ENCODE measurements at regions not wholly inside any gene's neighbourhood (a gene's known extent, or its start where the extent isn't known, plus 50 kb on each side); places are given as distances from the start of the nearest gene placed in this dataset.

GRCh38 chr9:81351166-81351565 is 338.2 kb downstream of the TLE1 start:
- no peaks in the 10 kb centered on the region for H3K4me1 ChIP-seq
- no peak overlapping the region for H3K4me3 ChIP-seq
- no peaks in the 10 kb centered on the region for H3K36me3 ChIP-seq
- DNase-seq (ENCODE audit: extremely low spot score in 2 of 2): no peak
- intact Hi-C loops (cut with DNase I): no loop called here
- TF ChIP-seq, protein P1, sequence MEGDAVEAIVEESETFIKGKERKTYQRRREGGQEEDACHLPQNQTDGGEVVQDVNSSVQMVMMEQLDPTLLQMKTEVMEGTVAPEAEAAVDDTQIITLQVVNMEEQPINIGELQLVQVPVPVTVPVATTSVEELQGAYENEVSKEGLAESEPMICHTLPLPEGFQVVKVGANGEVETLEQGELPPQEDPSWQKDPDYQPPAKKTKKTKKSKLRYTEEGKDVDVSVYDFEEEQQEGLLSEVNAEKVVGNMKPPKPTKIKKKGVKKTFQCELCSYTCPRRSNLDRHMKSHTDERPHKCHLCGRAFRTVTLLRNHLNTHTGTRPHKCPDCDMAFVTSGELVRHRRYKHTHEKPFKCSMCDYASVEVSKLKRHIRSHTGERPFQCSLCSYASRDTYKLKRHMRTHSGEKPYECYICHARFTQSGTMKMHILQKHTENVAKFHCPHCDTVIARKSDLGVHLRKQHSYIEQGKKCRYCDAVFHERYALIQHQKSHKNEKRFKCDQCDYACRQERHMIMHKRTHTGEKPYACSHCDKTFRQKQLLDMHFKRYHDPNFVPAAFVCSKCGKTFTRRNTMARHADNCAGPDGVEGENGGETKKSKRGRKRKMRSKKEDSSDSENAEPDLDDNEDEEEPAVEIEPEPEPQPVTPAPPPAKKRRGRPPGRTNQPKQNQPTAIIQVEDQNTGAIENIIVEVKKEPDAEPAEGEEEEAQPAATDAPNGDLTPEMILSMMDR (IDR thresholded peaks at IDR 0.05): no peak
- no peak overlapping the region for H3K27ac ChIP-seq
- no peaks in the 10 kb centered on the region for H3K27me3 ChIP-seq
- H3K9me3 ChIP-seq: no peaks in the 10 kb centered on the region

DNA sequence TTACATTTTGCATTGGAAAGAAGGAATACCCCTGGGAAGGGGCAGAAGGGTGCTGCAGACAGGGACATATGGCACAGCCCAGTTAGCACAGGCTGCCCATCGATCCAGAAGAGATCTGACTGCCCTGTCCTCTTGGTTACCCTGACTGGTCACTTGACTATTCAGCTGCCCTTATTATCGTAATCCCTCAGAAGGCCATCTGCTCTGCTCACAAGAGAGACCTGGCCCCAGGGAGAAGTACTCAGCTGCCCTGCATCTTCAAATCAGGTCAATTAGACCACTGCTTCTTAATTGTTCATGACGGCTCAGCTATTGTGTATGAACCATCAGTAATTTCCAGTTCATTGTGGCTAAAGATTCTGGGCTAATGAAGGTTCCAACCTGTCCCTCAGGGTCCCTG is 345.0 kb downstream of the TLE1 start:
- no peaks in the 10 kb centered on the region for H3K36me3 ChIP-seq
- TF ChIP-seq, protein P1 (IDR thresholded peaks at IDR 0.05): no peak
- TF ChIP-seq POLR2AphosphoS5 (IDR thresholded peaks at IDR 0.05; ENCODE audit: insufficient read depth in 1 of 2, low read depth in 1 of 2) (no peak), POLR2A (IDR thresholded peaks at IDR 0.05) (no peak)
- H3K9me3 ChIP-seq: no peaks in the 10 kb centered on the region
- no peak overlapping the region for H3K27ac ChIP-seq
- intact Hi-C loops (cut with DNase I): no loop called here
- H3K27me3 ChIP-seq: no peaks in the 10 kb centered on the region
- DNase-seq (ENCODE audit: extremely low spot score in 2 of 2): no peak
- no peak overlapping the region for H3K4me3 ChIP-seq
- H3K4me1 ChIP-seq: no peaks in the 10 kb centered on the region

DNA sequence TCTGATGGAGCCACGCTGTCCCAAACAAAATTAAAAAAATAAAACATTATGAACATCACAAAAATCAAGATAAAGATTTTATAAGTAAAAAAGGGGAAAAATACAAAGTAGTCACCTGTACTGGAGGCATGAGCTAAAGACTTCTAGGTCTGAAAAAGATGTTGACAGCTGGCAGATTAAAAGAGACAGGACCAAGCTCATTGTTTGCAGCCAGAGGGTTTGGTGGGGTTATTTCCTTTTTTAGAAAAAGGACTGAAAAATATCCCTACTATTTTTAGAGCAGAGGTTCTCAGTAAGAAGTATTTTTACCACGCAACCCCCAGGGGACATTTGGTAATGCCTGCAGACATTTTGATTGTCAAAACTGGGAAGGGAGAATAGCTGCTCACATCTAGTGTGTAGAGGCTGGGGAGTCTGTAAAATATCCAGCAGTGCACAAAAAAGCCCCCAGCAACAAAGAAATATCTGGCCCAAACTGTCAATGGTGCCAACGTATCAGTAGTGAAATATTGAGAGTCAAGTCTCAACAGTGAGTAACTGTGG is 353.4 kb downstream of the TLE1 start:
- TF ChIP-seq POLR2AphosphoS5 (IDR thresholded peaks at IDR 0.05; ENCODE audit: insufficient read depth in 1 of 2, low read depth in 1 of 2) (no peak), POLR2A (IDR thresholded peaks at IDR 0.05) (no peak)
- TF ChIP-seq, protein P1 (IDR thresholded peaks at IDR 0.05): no peak
- H3K27me3 ChIP-seq: no peaks in the 10 kb centered on the region
- peaks cover 4% of the 10 kb centered on the region for H3K9me3 ChIP-seq
- H3K4me3 ChIP-seq: no peak overlapping the region
- no peak for DNase-seq (ENCODE audit: extremely low spot score in 2 of 2)
- H3K27ac ChIP-seq: no peak overlapping the region
- no peaks in the 10 kb centered on the region for H3K4me1 ChIP-seq
- intact Hi-C loops (cut with DNase I): no loop called here
- H3K36me3 ChIP-seq: no peaks in the 10 kb centered on the region

GRCh38 chr9:81321551-81321950 is 367.8 kb downstream of the TLE1 start:
- no peak for TF ChIP-seq POLR2AphosphoS5 (IDR thresholded peaks at IDR 0.05; ENCODE audit: insufficient read depth in 1 of 2, low read depth in 1 of 2)
- TF ChIP-seq POLR2A (IDR thresholded peaks at IDR 0.05): no peak
- TF ChIP-seq, protein P1 (IDR thresholded peaks at IDR 0.05): no peak
- intact Hi-C loops (cut with DNase I): no loop called here

GRCh38 chr9:81320909-81321482 is 368.4 kb downstream of the TLE1 start:
- Histone ChIP-seq H3K9me3 (no peaks in the 10 kb centered on the region), H3K4me3 (no peak overlapping the region), H3K4me1 (no peaks in the 10 kb centered on the region), H3K36me3 (no peaks in the 10 kb centered on the region), H3K27me3 (no peaks in the 10 kb centered on the region), H3K27ac (no peak overlapping the region)
- no peak for DNase-seq (ENCODE audit: extremely low spot score in 2 of 2)
- intact Hi-C loops (cut with DNase I): no loop called here
- no peak for TF ChIP-seq POLR2A (IDR thresholded peaks at IDR 0.05)
- TF ChIP-seq POLR2AphosphoS5 (IDR thresholded peaks at IDR 0.05; ENCODE audit: insufficient read depth in 1 of 2, low read depth in 1 of 2): no peak
- TF ChIP-seq, protein P1 (IDR thresholded peaks at IDR 0.05): no peak

More at GRCh38 chr9:81321551-81321950, 367.8 kb downstream of the TLE1 start:
- Histone ChIP-seq H3K9me3 (no peaks in the 10 kb centered on the region), H3K36me3 (no peaks in the 10 kb centered on the region), H3K4me3 (no peak overlapping the region), H3K27ac (no peak overlapping the region), H3K4me1 (no peaks in the 10 kb centered on the region), H3K27me3 (no peaks in the 10 kb centered on the region)
- no peak for DNase-seq (ENCODE audit: extremely low spot score in 2 of 2)

Measured in vagina (tissue), 2 donors.